WTC11 (cell line): ENCODE measurements at regions not wholly inside any gene's neighbourhood (a gene's known extent, or its start where the extent isn't known, plus 50 kb on each side); places are given as distances from the start of the nearest gene placed in this dataset.
"Not testable (repeated sequence)": the region's sequence is repeated elsewhere in the genome, so short reads cannot be mapped to it uniquely, and the experiment has no call there.

Source experiments
- ATAC-seq: fragments of 200-7000 bp; cut with Tn5 transposase; 2 replicates; pipeline ENCODE4 v1.10.0; 2021; ENCODE audit warnings: mild to moderate bottlenecking, moderate library complexity
- CTCF ChIA-PET: fragments of 300-600 bp; sonication (Branson Sonifier 250); formaldehyde crosslinking; loops from one replicate; lab custom pipeline; 2021; ENCODE audit warnings: antibody characterized with exemption; lab: Charles Lee
- POLR2A ChIA-PET: fragments of 350-600 bp; sonication (Branson Sonifier 250); formaldehyde crosslinking; loops from one replicate; lab custom pipeline; 2021; ENCODE audit warnings: antibody characterized with exemption; lab: Charles Lee
- DNase-seq: peaks from one replicate; pipeline ENCODE4 v3.0.0; 2021; ENCODE audit warnings: low spot score
- H3K27ac Mint-ChIP-seq: 2 replicates; pipeline ENCODE4 v1.8.0; 2021; ENCODE audit warnings: mixed read lengths
- H3K27me3 Mint-ChIP-seq: 2 replicates; pipeline ENCODE4 v1.8.0; 2021; ENCODE audit warnings: low read depth, mild to moderate bottlenecking, moderate library complexity, mixed read lengths
- H3K36me3 Mint-ChIP-seq: 2 replicates; pipeline ENCODE4 v1.8.0; 2021; ENCODE audit warnings: mixed read lengths
- H3K4me1 Mint-ChIP-seq: 2 replicates; pipeline ENCODE4 v1.8.0; 2022; ENCODE audit warnings: mixed read lengths
- H3K4me3 Mint-ChIP-seq: 2 replicates; pipeline ENCODE4 v1.8.0; 2021; ENCODE audit warnings: mild to moderate bottlenecking, moderate library complexity, mixed read lengths
- H3K9me3 Mint-ChIP-seq: 2 replicates; pipeline ENCODE4 v1.8.0; 2021; ENCODE audit warnings: mixed read lengths
- ATF1 ChIP-seq: sonication (generic); formaldehyde crosslinking; IDR thresholded peaks from 2 replicates; pipeline ENCODE4 v1.8.1; 2023; ENCODE audit warnings: mild to moderate bottlenecking, moderate library complexity, missing genetic modification reagents
- CREB1 ChIP-seq: sonication (generic); formaldehyde crosslinking; IDR thresholded peaks from 2 replicates; pipeline ENCODE4 v1.8.0; 2023; ENCODE audit warnings: mild to moderate bottlenecking, missing genetic modification reagents
- CREM ChIP-seq: sonication (generic); formaldehyde crosslinking; IDR thresholded peaks from 2 replicates; pipeline ENCODE4 v1.8.1; 2022; ENCODE audit warnings: mild to moderate bottlenecking, missing genetic modification reagents, moderate library complexity
- EMX1 ChIP-seq: fragments of 250-450 bp; sonication (Bioruptor Pico); IDR thresholded peaks from 2 replicates; pipeline ENCODE4 v1.8.0; 2021; ENCODE audit warnings: mild to moderate bottlenecking
- ESRRA ChIP-seq: sonication (generic); formaldehyde crosslinking; IDR thresholded peaks from 2 replicates; pipeline ENCODE4 v1.8.1; 2022; ENCODE audit warnings: mild to moderate bottlenecking, missing genetic modification reagents, borderline replicate concordance
- GTF2I ChIP-seq: fragments of 250-450 bp; sonication (Bioruptor Pico); conservative IDR thresholded peaks from 2 replicates; pipeline ENCODE4 v1.4.0; 2021; ENCODE audit warnings: mild to moderate bottlenecking
- JUN ChIP-seq: sonication (generic); formaldehyde crosslinking; IDR thresholded peaks from 2 replicates; pipeline ENCODE4 v1.8.0; 2023; ENCODE audit warnings: mild to moderate bottlenecking, missing genetic modification reagents
- OVOL2 ChIP-seq: fragments of 250-450 bp; sonication (Bioruptor Pico); IDR thresholded peaks from 2 replicates; pipeline ENCODE4 v1.9.0; 2021; ENCODE audit warnings: mild to moderate bottlenecking, borderline replicate concordance
- RELA ChIP-seq: sonication (generic); formaldehyde crosslinking; IDR thresholded peaks from 2 replicates; pipeline ENCODE4 v1.8.1; 2022; ENCODE audit warnings: missing genetic modification reagents, mild to moderate bottlenecking, borderline replicate concordance
- RORB ChIP-seq: fragments of 250-450 bp; sonication (Bioruptor Pico); IDR thresholded peaks from 2 replicates; pipeline ENCODE4 v1.9.0; 2021; ENCODE audit warnings: mild to moderate bottlenecking
- TEAD4 ChIP-seq: sonication (generic); formaldehyde crosslinking; IDR thresholded peaks from 2 replicates; pipeline ENCODE4 v1.8.0; 2022; ENCODE audit warnings: mild to moderate bottlenecking, missing genetic modification reagents
- ZNF121 ChIP-seq: sonication (generic); formaldehyde crosslinking; IDR thresholded peaks from 2 replicates; pipeline ENCODE4 v1.8.0; 2023; ENCODE audit warnings: missing genetic modification reagents
- TF ChIP-seq, protein P1 (sequence below): sonication (generic); formaldehyde crosslinking; IDR thresholded peaks from 2 replicates; pipeline ENCODE4 v1.8.1; 2022; ENCODE audit warnings: low read depth, missing genetic modification reagents, borderline replicate concordance
- TF ChIP-seq, protein P2 (sequence below): sonication (generic); formaldehyde crosslinking; IDR thresholded peaks from 2 replicates; pipeline ENCODE4 v1.8.1; 2022; ENCODE audit warnings: mild to moderate bottlenecking, missing genetic modification reagents, moderate library complexity, borderline replicate concordance
- TF ChIP-seq, protein P3 (sequence below): sonication (generic); formaldehyde crosslinking; IDR thresholded peaks from 2 replicates; pipeline ENCODE4 v1.8.1; 2023; ENCODE audit warnings: mild to moderate bottlenecking, missing genetic modification reagents, moderate library complexity
- TF ChIP-seq, protein P4 (sequence below): sonication (generic); formaldehyde crosslinking; IDR thresholded peaks from 2 replicates; pipeline ENCODE4 v1.8.0; 2022; ENCODE audit warnings: mild to moderate bottlenecking, missing genetic modification reagents
- TF ChIP-seq, protein P5 (sequence below): sonication (generic); formaldehyde crosslinking; IDR thresholded peaks from 2 replicates; pipeline ENCODE4 v1.8.0; 2022; ENCODE audit warnings: missing genetic modification reagents
- TF ChIP-seq, protein P6 (sequence below): sonication (generic); formaldehyde crosslinking; IDR thresholded peaks from 2 replicates; pipeline ENCODE4 v1.8.1; 2023; ENCODE audit warnings: mild to moderate bottlenecking, missing genetic modification reagents

DNA sequence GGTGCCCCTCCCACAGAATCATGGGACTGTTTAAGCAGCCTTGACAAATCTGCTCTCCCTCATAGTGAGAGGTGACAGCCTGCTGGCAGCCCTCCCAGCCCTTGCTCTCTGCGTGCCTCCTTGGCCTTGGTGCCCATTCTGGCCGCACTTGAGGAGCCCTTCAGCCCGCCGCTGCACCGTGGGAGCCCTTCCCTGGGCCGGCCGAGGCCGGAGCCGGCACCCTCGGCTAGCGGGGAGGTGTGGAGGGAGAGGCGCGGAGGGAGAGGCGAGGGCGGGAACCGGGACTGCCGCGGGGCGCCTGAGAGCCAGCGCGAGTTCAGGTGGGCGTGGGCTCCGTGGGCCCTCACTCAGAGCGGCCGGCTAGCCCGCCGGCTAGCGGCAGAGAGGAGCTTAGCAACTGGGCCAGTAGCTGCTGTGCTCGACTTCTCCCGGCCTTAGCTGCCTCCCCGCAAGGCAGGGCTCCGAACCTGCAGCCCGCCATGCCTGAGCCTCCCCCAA lies 125.9 kb upstream of the MYO10 start:
- no peak overlapping the region for H3K27ac Mint-ChIP-seq
- POLR2A ChIA-PET: no interaction called here

DNA sequence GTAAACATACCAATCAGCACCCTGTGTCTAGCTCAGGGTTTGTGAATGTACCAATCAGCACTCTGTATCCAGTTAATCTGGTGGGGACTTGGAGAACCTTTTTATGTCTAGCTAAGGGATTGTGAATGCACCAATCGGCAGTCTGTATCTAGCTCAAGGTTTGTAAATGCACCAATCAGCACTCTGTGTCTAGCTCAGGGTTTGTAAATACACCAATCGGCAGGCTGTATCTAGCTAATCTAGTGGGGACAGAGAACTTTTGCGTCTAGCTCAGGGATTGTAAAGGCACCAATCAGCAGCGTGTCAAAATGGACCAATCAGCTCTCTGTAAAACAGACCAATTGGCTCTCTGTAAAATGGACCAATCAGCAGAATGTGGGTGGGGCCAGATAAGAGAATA lies 126.7 kb upstream of the MYO10 start:
- not testable (repeated sequence) for ATAC-seq, DNase-seq, H3K9me3 Mint-ChIP-seq, H3K27me3 Mint-ChIP-seq, H3K4me3 Mint-ChIP-seq, H3K27ac Mint-ChIP-seq, H3K36me3 Mint-ChIP-seq
- ChIA-PET POLR2A (interaction anchor here (0.6 kb wide), 1 partner anchor 371 kb away, joined by 3 read pairs; no protein-coding TSS in a partner anchor), CTCF (interaction anchor here (1.4 kb wide), 1 partner anchor 70 kb away, joined by 5 read pairs; no protein-coding TSS in a partner anchor)
- H3K4me1 Mint-ChIP-seq: peaks cover 15% of the 10 kb centered on the region

More for the DNA sequence above, 125.9 kb upstream of the MYO10 start:
- DNase-seq: no peak
- CTCF ChIA-PET: interaction anchor here (1.4 kb wide), 1 partner anchor 71 kb away, joined by 5 read pairs; no protein-coding TSS in a partner anchor
- Mint-ChIP-seq H3K4me3 (no peak overlapping the region), H3K36me3 (no peaks in the 10 kb centered on the region), H3K27me3 (no peaks in the 10 kb centered on the region; the same call in 1 of the 2 replicates), H3K9me3 (peaks cover 5% of the 10 kb centered on the region), H3K4me1 (peaks cover 22% of the 10 kb centered on the region)
- no peak for TF ChIP-seq ESRRA (CRISPR knock-in tag)
- TF ChIP-seq OVOL2 (CRISPR knock-in tag): no peak
- TF ChIP-seq ZNF121 (CRISPR knock-in tag): no peak
- TF ChIP-seq, protein P1, sequence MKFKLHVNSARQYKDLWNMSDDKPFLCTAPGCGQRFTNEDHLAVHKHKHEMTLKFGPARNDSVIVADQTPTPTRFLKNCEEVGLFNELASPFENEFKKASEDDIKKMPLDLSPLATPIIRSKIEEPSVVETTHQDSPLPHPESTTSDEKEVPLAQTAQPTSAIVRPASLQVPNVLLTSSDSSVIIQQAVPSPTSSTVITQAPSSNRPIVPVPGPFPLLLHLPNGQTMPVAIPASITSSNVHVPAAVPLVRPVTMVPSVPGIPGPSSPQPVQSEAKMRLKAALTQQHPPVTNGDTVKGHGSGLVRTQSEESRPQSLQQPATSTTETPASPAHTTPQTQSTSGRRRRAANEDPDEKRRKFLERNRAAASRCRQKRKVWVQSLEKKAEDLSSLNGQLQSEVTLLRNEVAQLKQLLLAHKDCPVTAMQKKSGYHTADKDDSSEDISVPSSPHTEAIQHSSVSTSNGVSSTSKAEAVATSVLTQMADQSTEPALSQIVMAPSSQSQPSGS (CRISPR knock-in tag): no peak
- no peak for TF ChIP-seq CREB1 (CRISPR knock-in tag)
- TF ChIP-seq JUN (CRISPR knock-in tag): no peak
- TF ChIP-seq, protein P2, sequence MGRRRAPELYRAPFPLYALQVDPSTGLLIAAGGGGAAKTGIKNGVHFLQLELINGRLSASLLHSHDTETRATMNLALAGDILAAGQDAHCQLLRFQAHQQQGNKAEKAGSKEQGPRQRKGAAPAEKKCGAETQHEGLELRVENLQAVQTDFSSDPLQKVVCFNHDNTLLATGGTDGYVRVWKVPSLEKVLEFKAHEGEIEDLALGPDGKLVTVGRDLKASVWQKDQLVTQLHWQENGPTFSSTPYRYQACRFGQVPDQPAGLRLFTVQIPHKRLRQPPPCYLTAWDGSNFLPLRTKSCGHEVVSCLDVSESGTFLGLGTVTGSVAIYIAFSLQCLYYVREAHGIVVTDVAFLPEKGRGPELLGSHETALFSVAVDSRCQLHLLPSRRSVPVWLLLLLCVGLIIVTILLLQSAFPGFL (CRISPR knock-in tag): no peak
- TF ChIP-seq CREM (CRISPR knock-in tag): no peak
- TF ChIP-seq, protein P3, sequence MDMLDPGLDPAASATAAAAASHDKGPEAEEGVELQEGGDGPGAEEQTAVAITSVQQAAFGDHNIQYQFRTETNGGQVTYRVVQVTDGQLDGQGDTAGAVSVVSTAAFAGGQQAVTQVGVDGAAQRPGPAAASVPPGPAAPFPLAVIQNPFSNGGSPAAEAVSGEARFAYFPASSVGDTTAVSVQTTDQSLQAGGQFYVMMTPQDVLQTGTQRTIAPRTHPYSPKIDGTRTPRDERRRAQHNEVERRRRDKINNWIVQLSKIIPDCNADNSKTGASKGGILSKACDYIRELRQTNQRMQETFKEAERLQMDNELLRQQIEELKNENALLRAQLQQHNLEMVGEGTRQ: no peak
- TF ChIP-seq, protein P4, sequence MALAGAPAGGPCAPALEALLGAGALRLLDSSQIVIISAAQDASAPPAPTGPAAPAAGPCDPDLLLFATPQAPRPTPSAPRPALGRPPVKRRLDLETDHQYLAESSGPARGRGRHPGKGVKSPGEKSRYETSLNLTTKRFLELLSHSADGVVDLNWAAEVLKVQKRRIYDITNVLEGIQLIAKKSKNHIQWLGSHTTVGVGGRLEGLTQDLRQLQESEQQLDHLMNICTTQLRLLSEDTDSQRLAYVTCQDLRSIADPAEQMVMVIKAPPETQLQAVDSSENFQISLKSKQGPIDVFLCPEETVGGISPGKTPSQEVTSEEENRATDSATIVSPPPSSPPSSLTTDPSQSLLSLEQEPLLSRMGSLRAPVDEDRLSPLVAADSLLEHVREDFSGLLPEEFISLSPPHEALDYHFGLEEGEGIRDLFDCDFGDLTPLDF (CRISPR knock-in tag): no peak
- TF ChIP-seq ATF1 (CRISPR knock-in tag): no peak
- no peak for TF ChIP-seq EMX1 (CRISPR knock-in tag)
- no peak for TF ChIP-seq RORB (CRISPR knock-in tag)
- TF ChIP-seq, protein P5, sequence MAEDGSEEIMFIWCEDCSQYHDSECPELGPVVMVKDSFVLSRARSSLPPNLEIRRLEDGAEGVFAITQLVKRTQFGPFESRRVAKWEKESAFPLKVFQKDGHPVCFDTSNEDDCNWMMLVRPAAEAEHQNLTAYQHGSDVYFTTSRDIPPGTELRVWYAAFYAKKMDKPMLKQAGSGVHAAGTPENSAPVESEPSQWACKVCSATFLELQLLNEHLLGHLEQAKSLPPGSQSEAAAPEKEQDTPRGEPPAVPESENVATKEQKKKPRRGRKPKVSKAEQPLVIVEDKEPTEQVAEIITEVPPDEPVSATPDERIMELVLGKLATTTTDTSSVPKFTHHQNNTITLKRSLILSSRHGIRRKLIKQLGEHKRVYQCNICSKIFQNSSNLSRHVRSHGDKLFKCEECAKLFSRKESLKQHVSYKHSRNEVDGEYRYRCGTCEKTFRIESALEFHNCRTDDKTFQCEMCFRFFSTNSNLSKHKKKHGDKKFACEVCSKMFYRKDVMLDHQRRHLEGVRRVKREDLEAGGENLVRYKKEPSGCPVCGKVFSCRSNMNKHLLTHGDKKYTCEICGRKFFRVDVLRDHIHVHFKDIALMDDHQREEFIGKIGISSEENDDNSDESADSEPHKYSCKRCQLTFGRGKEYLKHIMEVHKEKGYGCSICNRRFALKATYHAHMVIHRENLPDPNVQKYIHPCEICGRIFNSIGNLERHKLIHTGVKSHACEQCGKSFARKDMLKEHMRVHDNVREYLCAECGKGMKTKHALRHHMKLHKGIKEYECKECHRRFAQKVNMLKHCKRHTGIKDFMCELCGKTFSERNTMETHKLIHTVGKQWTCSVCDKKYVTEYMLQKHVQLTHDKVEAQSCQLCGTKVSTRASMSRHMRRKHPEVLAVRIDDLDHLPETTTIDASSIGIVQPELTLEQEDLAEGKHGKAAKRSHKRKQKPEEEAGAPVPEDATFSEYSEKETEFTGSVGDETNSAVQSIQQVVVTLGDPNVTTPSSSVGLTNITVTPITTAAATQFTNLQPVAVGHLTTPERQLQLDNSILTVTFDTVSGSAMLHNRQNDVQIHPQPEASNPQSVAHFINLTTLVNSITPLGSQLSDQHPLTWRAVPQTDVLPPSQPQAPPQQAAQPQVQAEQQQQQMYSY: no peak
- TF ChIP-seq GTF2I: no peak
- TF ChIP-seq, protein P6, sequence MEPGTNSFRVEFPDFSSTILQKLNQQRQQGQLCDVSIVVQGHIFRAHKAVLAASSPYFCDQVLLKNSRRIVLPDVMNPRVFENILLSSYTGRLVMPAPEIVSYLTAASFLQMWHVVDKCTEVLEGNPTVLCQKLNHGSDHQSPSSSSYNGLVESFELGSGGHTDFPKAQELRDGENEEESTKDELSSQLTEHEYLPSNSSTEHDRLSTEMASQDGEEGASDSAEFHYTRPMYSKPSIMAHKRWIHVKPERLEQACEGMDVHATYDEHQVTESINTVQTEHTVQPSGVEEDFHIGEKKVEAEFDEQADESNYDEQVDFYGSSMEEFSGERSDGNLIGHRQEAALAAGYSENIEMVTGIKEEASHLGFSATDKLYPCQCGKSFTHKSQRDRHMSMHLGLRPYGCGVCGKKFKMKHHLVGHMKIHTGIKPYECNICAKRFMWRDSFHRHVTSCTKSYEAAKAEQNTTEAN (CRISPR knock-in tag): no peak
- TF ChIP-seq TEAD4 (CRISPR knock-in tag): no peak
- TF ChIP-seq RELA (CRISPR knock-in tag): no peak
- peak; percentile 55; the same call in 1 of the 2 replicates for ATAC-seq
